DND-41 (cell line): ENCODE measurements at regions not wholly inside any gene's neighbourhood (a gene's known extent, or its start where the extent isn't known, plus 50 kb on each side); places are given as distances from the start of the nearest gene placed in this dataset.

Experiments
- EZH2 ChIP-seq: IDR thresholded peaks from 3 replicates; pipeline ENCODE4 v1.6.1; 2012; ENCODE audit warnings: borderline replicate concordance, low read depth, mild to moderate bottlenecking, moderate library complexity, low read length, inconsistent platforms; ENCODE audit not compliant: severe bottlenecking
- TF ChIP-seq, protein P1 (sequence below): IDR thresholded peaks from 2 replicates; pipeline ENCODE4 v1.5.1; 2012; ENCODE audit warnings: borderline replicate concordance, low read length, moderate library complexity, mild to moderate bottlenecking; ENCODE audit not compliant: poor library complexity, severe bottlenecking; ENCODE audit errors: extremely low read depth

GRCh38 chr7:136517971-136518370, 350.5 kb upstream of the CHRM2 start:
- TF ChIP-seq, protein P1, sequence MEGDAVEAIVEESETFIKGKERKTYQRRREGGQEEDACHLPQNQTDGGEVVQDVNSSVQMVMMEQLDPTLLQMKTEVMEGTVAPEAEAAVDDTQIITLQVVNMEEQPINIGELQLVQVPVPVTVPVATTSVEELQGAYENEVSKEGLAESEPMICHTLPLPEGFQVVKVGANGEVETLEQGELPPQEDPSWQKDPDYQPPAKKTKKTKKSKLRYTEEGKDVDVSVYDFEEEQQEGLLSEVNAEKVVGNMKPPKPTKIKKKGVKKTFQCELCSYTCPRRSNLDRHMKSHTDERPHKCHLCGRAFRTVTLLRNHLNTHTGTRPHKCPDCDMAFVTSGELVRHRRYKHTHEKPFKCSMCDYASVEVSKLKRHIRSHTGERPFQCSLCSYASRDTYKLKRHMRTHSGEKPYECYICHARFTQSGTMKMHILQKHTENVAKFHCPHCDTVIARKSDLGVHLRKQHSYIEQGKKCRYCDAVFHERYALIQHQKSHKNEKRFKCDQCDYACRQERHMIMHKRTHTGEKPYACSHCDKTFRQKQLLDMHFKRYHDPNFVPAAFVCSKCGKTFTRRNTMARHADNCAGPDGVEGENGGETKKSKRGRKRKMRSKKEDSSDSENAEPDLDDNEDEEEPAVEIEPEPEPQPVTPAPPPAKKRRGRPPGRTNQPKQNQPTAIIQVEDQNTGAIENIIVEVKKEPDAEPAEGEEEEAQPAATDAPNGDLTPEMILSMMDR: no peak
- no peak for TF ChIP-seq EZH2
